GM23338 (cell line): ENCODE measurements at regions not wholly inside any gene's neighbourhood (a gene's known extent, or its start where the extent isn't known, plus 50 kb on each side); places are given as distances from the start of the nearest gene placed in this dataset.

ENCODE experiments used
- ATAC-seq: fragments of 200-7000 bp; cut with Tn5 transposase; 3 replicates; pipeline ENCODE4 v1.9.1; 2020
- DNase-seq: peaks from one replicate; pipeline ENCODE4 v3.0.0-alpha.2; 2015; ENCODE audit warnings: low spot score
- H2AFZ ChIP-seq: fragments of 200-600 bp; sonication (generic); 2 replicates; pipeline ENCODE4 v1.8.0; 2016; ENCODE audit warnings: antibody characterized with exemption, mild to moderate bottlenecking, moderate library complexity
- H3F3A ChIP-seq: fragments of 200-600 bp; sonication (generic); replicated peaks from 2 replicates; pipeline ENCODE4 v1.8.0; 2017; ENCODE audit warnings: antibody characterized with exemption, mixed run types, low read depth
- H3K27ac ChIP-seq: fragments of 200-600 bp; sonication (generic); 2 replicates; pipeline ENCODE4 v1.6.1; 2016; ENCODE audit warnings: low read depth
- H3K27me3 ChIP-seq: fragments of 200-600 bp; sonication (generic); 2 replicates; pipeline ENCODE4 v1.8.0; 2016; ENCODE audit warnings: mild to moderate bottlenecking, mixed run types, moderate library complexity; ENCODE audit not compliant: insufficient read depth
- H3K36me3 ChIP-seq: fragments of 200-600 bp; sonication (generic); 2 replicates; pipeline ENCODE4 v1.8.0; 2016; ENCODE audit warnings: mild to moderate bottlenecking; ENCODE audit not compliant: insufficient read depth
- H3K4me1 ChIP-seq: fragments of 200-600 bp; sonication (generic); 2 replicates; pipeline ENCODE4 v1.8.0; 2016; ENCODE audit warnings: mild to moderate bottlenecking, moderate library complexity; ENCODE audit not compliant: insufficient read depth
- H3K4me2 ChIP-seq: fragments of 200-600 bp; sonication (generic); 2 replicates; pipeline ENCODE4 v1.7.1; 2017; ENCODE audit warnings: mixed run types
- H3K4me3 ChIP-seq: fragments of 200-600 bp; sonication (generic); 2 replicates; pipeline ENCODE4 v1.6.1; 2016; ENCODE audit warnings: mixed run types
- H3K79me2 ChIP-seq: fragments of 200-600 bp; sonication (generic); replicated peaks from 2 replicates; pipeline ENCODE4 v1.8.0; 2017; ENCODE audit warnings: mild to moderate bottlenecking; ENCODE audit not compliant: insufficient read depth
- H3K9me2 ChIP-seq: fragments of 200-600 bp; sonication (generic); 2 replicates; pipeline ENCODE4 v1.8.0; 2017; ENCODE audit not compliant: insufficient read depth
- H4K20me1 ChIP-seq: fragments of 200-600 bp; sonication (generic); replicated peaks from 2 replicates; pipeline ENCODE4 v1.8.0; 2017; ENCODE audit warnings: mild to moderate bottlenecking; ENCODE audit not compliant: insufficient read depth
- H3K27ac Mint-ChIP-seq: 2 replicates; pipeline ENCODE4 v1.8.0; 2020; ENCODE audit warnings: inconsistent platforms, mild to moderate bottlenecking, moderate library complexity, mixed read lengths
- H3K27me3 Mint-ChIP-seq: 3 replicates; pipeline ENCODE4 v1.8.0; 2022; ENCODE audit warnings: low read depth, mild to moderate bottlenecking, moderate library complexity, mixed read lengths, inconsistent platforms; ENCODE audit not compliant: insufficient read depth, poor library complexity
- H3K36me3 Mint-ChIP-seq: 3 replicates; pipeline ENCODE4 v1.8.0; 2021; ENCODE audit warnings: low read depth, mild to moderate bottlenecking, inconsistent platforms, moderate library complexity, mixed read lengths
- H3K4me1 Mint-ChIP-seq: 3 replicates; pipeline ENCODE4 v1.8.0; 2020; ENCODE audit warnings: mild to moderate bottlenecking, inconsistent platforms, mixed read lengths
- H3K4me3 Mint-ChIP-seq: 3 replicates; pipeline ENCODE4 v1.8.0; 2021; ENCODE audit warnings: moderate library complexity, mild to moderate bottlenecking, inconsistent platforms, mixed read lengths
- H3K9me3 Mint-ChIP-seq: 3 replicates; pipeline ENCODE4 v1.8.0; 2020; ENCODE audit warnings: moderate library complexity, mild to moderate bottlenecking, inconsistent platforms, mixed read lengths
- ETS1 ChIP-seq: IDR thresholded peaks from 2 replicates; pipeline ENCODE4 v1.6.1; 2016; ENCODE audit warnings: antibody characterized with exemption
- EZH2phosphoT487 ChIP-seq: fragments of 200-600 bp; sonication (generic); IDR thresholded peaks from one replicate; pipeline ENCODE4 v1.8.1; 2018; ENCODE audit warnings: antibody characterized with exemption; ENCODE audit not compliant: unreplicated experiment
- NANOG ChIP-seq: IDR thresholded peaks from 2 replicates; pipeline ENCODE4 v1.6.1; 2016; ENCODE audit warnings: antibody characterized with exemption, borderline replicate concordance
- POLR2AphosphoS5 ChIP-seq: IDR thresholded peaks from 2 replicates; pipeline ENCODE4 v1.6.1; 2016; ENCODE audit warnings: antibody characterized with exemption, low read depth
- REST ChIP-seq: IDR thresholded peaks from one replicate; pipeline ENCODE4 v1.6.1; 2018; ENCODE audit warnings: antibody characterized with exemption; ENCODE audit not compliant: unreplicated experiment
- STAT1 ChIP-seq: IDR thresholded peaks from one replicate; pipeline ENCODE4 v1.6.1; 2016; ENCODE audit warnings: antibody characterized with exemption; ENCODE audit not compliant: unreplicated experiment
- ZNF114 ChIP-seq: fragments of 250-450 bp; sonication (Bioruptor Pico); IDR thresholded peaks from 2 replicates; pipeline ENCODE4 v1.5.0; 2020; ENCODE audit warnings: mild to moderate bottlenecking, moderate library complexity
- ZNF331 ChIP-seq: fragments of 250-450 bp; sonication (Bioruptor Pico); IDR thresholded peaks from 2 replicates; pipeline ENCODE4 v1.5.0; 2020; ENCODE audit warnings: low read depth, mild to moderate bottlenecking, moderate library complexity
- TF ChIP-seq, protein P1 (sequence below), 2 experiments: fragments of 200-600 bp in 1 of 2; sonication (generic) in 1 of 2; conservative IDR thresholded peaks; 2 replicates each; pipeline versions ENCODE4 v1.5.1 to v1.6.1; 2016 to 2017; ENCODE audit warnings: antibody characterized with exemption in 2 of 2, low read depth in 2 of 2, mild to moderate bottlenecking in 2 of 2, moderate library complexity in 1 of 2
- TF ChIP-seq, protein P2 (sequence below): fragments of 250-450 bp; sonication (Bioruptor Pico); IDR thresholded peaks from 2 replicates; pipeline ENCODE4 v1.5.0; 2020; ENCODE audit warnings: mild to moderate bottlenecking, moderate library complexity

GRCh38 chr2:193368615-193369014, 1173.9 kb upstream of the TMEFF2 start:
- H3K27me3 Mint-ChIP-seq: no peaks in the 10 kb centered on the region
- no peak overlapping the region for H3K4me3 ChIP-seq
- H3K27ac ChIP-seq: no peak overlapping the region
- H3K27me3 ChIP-seq: no peaks in the 10 kb centered on the region
- no peak overlapping the region for H3K4me2 ChIP-seq
- H3K79me2 ChIP-seq: no peaks in the 10 kb centered on the region
- H3K4me3 Mint-ChIP-seq: no peak overlapping the region
- H3K9me2 ChIP-seq: no peaks in the 10 kb centered on the region
- H2AFZ ChIP-seq: no peak overlapping the region
- H3K36me3 Mint-ChIP-seq: no peaks in the 10 kb centered on the region
- DNase-seq: no peak
- ATAC-seq: no peak
- H3K36me3 ChIP-seq: no peaks in the 10 kb centered on the region
- H3K27ac Mint-ChIP-seq: no peak overlapping the region
- H3K4me1 Mint-ChIP-seq: no peaks in the 10 kb centered on the region
- no peaks in the 10 kb centered on the region for H3K9me3 Mint-ChIP-seq
- TF ChIP-seq STAT1 (no peak), NANOG (no peak), ZNF331 (CRISPR knock-in tag) (no peak)
- H3F3A ChIP-seq: no peaks in the 10 kb centered on the region
- H4K20me1 ChIP-seq: no peaks in the 10 kb centered on the region
- H3K4me1 ChIP-seq: no peaks in the 10 kb centered on the region

DNA sequence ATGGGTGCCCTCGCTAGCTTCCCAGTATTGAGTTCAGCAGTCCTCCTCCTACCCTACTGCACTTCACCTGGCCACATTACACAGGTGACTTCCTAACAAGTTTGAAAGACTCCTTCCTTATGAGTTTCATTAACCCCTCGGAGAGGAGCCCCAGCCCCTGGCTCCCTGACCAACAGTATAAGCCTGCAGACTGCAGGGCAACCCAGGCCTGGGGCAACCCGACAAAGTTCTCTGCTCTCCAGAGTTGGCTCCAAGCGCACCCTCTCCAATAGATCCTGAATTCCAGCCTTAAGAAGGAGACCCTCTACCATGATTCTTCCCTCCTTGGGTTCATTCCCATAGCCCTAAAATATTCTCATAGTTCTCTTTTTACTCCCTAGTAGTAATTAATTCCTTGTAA, 1162.8 kb upstream of the TMEFF2 start:
- no peaks in the 10 kb centered on the region for H3K36me3 ChIP-seq
- no peaks in the 10 kb centered on the region for H3K9me2 ChIP-seq
- no peak overlapping the region for H3K27ac Mint-ChIP-seq
- H3F3A ChIP-seq: no peaks in the 10 kb centered on the region
- no peaks in the 10 kb centered on the region for H3K36me3 Mint-ChIP-seq
- H2AFZ ChIP-seq: peak overlapping the region; percentile 40; the same call in 1 of the 2 replicates
- ATAC-seq (no peak), DNase-seq (no peak)
- no peaks in the 10 kb centered on the region for H3K4me1 ChIP-seq
- H3K4me3 ChIP-seq: no peak overlapping the region
- no peaks in the 10 kb centered on the region for H3K27me3 ChIP-seq
- H3K79me2 ChIP-seq: no peaks in the 10 kb centered on the region
- no peaks in the 10 kb centered on the region for H3K27me3 Mint-ChIP-seq
- H3K4me3 Mint-ChIP-seq: no peak overlapping the region
- no peaks in the 10 kb centered on the region for H3K9me3 Mint-ChIP-seq
- no peak overlapping the region for H3K27ac ChIP-seq
- H4K20me1 ChIP-seq: no peaks in the 10 kb centered on the region
- H3K4me1 Mint-ChIP-seq: peaks cover 7% of the 10 kb centered on the region; the same call in 2 of the 3 replicates
- H3K4me2 ChIP-seq: no peak overlapping the region
- TF ChIP-seq STAT1 (no peak), ETS1 (no peak), REST (no peak), ZNF331 (CRISPR knock-in tag) (no peak), NANOG (no peak), EZH2phosphoT487 (no peak), POLR2AphosphoS5 (no peak), ZNF114 (CRISPR knock-in tag) (no peak)
- TF ChIP-seq, protein P1, sequence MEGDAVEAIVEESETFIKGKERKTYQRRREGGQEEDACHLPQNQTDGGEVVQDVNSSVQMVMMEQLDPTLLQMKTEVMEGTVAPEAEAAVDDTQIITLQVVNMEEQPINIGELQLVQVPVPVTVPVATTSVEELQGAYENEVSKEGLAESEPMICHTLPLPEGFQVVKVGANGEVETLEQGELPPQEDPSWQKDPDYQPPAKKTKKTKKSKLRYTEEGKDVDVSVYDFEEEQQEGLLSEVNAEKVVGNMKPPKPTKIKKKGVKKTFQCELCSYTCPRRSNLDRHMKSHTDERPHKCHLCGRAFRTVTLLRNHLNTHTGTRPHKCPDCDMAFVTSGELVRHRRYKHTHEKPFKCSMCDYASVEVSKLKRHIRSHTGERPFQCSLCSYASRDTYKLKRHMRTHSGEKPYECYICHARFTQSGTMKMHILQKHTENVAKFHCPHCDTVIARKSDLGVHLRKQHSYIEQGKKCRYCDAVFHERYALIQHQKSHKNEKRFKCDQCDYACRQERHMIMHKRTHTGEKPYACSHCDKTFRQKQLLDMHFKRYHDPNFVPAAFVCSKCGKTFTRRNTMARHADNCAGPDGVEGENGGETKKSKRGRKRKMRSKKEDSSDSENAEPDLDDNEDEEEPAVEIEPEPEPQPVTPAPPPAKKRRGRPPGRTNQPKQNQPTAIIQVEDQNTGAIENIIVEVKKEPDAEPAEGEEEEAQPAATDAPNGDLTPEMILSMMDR (conservative IDR thresholded peaks at IDR 0.05; ENCODE audit: low read depth in 2 of 2): no peak
- TF ChIP-seq, protein P2, sequence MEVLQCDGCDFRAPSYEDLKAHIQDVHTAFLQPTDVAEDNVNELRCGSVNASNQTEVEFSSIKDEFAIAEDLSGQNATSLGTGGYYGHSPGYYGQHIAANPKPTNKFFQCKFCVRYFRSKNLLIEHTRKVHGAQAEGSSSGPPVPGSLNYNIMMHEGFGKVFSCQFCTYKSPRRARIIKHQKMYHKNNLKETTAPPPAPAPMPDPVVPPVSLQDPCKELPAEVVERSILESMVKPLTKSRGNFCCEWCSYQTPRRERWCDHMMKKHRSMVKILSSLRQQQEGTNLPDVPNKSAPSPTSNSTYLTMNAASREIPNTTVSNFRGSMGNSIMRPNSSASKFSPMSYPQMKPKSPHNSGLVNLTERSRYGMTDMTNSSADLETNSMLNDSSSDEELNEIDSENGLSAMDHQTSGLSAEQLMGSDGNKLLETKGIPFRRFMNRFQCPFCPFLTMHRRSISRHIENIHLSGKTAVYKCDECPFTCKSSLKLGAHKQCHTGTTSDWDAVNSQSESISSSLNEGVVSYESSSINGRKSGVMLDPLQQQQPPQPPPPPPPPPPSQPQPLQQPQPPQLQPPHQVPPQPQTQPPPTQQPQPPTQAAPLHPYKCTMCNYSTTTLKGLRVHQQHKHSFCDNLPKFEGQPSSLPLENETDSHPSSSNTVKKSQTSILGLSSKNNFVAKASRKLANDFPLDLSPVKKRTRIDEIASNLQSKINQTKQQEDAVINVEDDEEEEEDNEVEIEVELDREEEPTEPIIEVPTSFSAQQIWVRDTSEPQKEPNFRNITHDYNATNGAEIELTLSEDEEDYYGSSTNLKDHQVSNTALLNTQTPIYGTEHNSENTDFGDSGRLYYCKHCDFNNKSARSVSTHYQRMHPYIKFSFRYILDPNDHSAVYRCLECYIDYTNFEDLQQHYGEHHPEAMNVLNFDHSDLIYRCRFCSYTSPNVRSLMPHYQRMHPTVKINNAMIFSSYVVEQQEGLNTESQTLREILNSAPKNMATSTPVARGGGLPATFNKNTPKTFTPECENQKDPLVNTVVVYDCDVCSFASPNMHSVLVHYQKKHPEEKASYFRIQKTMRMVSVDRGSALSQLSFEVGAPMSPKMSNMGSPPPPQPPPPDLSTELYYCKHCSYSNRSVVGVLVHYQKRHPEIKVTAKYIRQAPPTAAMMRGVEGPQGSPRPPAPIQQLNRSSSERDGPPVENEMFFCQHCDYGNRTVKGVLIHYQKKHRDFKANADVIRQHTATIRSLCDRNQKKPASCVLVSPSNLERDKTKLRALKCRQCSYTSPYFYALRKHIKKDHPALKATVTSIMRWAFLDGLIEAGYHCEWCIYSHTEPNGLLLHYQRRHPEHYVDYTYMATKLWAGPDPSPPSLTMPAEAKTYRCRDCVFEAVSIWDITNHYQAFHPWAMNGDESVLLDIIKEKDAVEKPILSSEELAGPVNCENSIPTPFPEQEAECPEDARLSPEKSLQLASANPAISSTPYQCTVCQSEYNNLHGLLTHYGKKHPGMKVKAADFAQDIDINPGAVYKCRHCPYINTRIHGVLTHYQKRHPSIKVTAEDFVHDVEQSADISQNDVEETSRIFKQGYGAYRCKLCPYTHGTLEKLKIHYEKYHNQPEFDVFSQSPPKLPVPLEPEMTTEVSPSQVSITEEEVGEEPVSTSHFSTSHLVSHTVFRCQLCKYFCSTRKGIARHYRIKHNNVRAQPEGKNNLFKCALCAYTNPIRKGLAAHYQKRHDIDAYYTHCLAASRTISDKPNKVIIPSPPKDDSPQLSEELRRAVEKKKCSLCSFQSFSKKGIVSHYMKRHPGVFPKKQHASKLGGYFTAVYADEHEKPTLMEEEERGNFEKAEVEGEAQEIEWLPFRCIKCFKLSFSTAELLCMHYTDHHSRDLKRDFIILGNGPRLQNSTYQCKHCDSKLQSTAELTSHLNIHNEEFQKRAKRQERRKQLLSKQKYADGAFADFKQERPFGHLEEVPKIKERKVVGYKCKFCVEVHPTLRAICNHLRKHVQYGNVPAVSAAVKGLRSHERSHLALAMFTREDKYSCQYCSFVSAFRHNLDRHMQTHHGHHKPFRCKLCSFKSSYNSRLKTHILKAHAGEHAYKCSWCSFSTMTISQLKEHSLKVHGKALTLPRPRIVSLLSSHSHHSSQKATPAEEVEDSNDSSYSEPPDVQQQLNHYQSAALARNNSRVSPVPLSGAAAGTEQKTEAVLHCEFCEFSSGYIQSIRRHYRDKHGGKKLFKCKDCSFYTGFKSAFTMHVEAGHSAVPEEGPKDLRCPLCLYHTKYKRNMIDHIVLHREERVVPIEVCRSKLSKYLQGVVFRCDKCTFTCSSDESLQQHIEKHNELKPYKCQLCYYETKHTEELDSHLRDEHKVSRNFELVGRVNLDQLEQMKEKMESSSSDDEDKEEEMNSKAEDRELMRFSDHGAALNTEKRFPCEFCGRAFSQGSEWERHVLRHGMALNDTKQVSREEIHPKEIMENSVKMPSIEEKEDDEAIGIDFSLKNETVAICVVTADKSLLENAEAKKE (CRISPR knock-in tag): no peak
